ENCODE measurements at regions not wholly inside any gene's neighbourhood (a gene's known extent, or its start where the extent isn't known, plus 50 kb on each side); places are given as distances from the start of the nearest gene placed in this dataset.

GRCh38 chr9:80498001-80498555 is 926.3 kb downstream of the TLE4 start:
- TF ChIP-seq RBFOX2 (IDR thresholded peaks at IDR 0.05; ENCODE audit: low read depth, low read length) (no peak), SRSF9 (IDR thresholded peaks at IDR 0.05; ENCODE audit: borderline replicate concordance, low read depth, low read length) (no peak), EZH2 (IDR thresholded peaks at IDR 0.05; ENCODE audit: borderline replicate concordance, low read depth, low read length) (no peak), RFX7 (CRISPR knock-in tag; IDR thresholded peaks at IDR 0.05) (no peak), RCOR1 (IDR thresholded peaks at IDR 0.05; ENCODE audit: borderline replicate concordance in 1 of 2, low read depth in 2 of 2, low read length in 2 of 2) (no peak), SETDB1 (IDR thresholded peaks at IDR 0.05; ENCODE audit: low read length) (no peak), SLC30A9 (CRISPR knock-in tag; IDR thresholded peaks at IDR 0.05) (no peak), IRF9 (tag; IDR thresholded peaks at IDR 0.05) (no peak), E2F3 (CRISPR knock-in tag; IDR thresholded peaks at IDR 0.05) (no peak), SP1 (CRISPR knock-in tag; IDR thresholded peaks at IDR 0.05) (no peak)
- TF ChIP-seq, protein P1, sequence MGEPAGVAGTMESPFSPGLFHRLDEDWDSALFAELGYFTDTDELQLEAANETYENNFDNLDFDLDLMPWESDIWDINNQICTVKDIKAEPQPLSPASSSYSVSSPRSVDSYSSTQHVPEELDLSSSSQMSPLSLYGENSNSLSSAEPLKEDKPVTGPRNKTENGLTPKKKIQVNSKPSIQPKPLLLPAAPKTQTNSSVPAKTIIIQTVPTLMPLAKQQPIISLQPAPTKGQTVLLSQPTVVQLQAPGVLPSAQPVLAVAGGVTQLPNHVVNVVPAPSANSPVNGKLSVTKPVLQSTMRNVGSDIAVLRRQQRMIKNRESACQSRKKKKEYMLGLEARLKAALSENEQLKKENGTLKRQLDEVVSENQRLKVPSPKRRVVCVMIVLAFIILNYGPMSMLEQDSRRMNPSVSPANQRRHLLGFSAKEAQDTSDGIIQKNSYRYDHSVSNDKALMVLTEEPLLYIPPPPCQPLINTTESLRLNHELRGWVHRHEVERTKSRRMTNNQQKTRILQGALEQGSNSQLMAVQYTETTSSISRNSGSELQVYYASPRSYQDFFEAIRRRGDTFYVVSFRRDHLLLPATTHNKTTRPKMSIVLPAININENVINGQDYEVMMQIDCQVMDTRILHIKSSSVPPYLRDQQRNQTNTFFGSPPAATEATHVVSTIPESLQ (CRISPR knock-in tag; IDR thresholded peaks at IDR 0.05) = no peak
